AG08396 (cell line): ENCODE measurements at regions not wholly inside any gene's neighbourhood (a gene's known extent, or its start where the extent isn't known, plus 50 kb on each side); places are given as distances from the start of the nearest gene placed in this dataset.

ENCODE experiments used
- DNase-seq: peaks from one replicate; pipeline ENCODE4 v3.0.0; 2012; ENCODE audit warnings: low spot score, mixed read lengths

GRCh38 chr13:78426183-78426582 lies 177.2 kb downstream of the POU4F1 start:
- DNase-seq = no peak

- no peak for DNase-seq
These were observed 182.5 kb downstream of the POU4F1 start for GRCh38 chr13:78420814-78421213.

GRCh38 chr13:78413887-78414553 lies 189.3 kb downstream of the POU4F1 start:
- DNase-seq = no peak

- DNase-seq = no peak
These were observed 192.5 kb downstream of the POU4F1 start for GRCh38 chr13:78410847-78411246.

GRCh38 chr13:78410164-78410563 lies 193.2 kb downstream of the POU4F1 start:
- no peak for DNase-seq

- DNase-seq = no peak
These were observed 194.2 kb downstream of the POU4F1 start for GRCh38 chr13:78409172-78409571.

GRCh38 chr13:78404846-78405360 lies 198.4 kb downstream of the POU4F1 start:
- no peak for DNase-seq

GRCh38 chr13:78402708-78403400 lies 200.5 kb downstream of the POU4F1 start:
- DNase-seq = no peak

GRCh38 chr13:78401873-78402707 lies 201.3 kb downstream of the POU4F1 start:
- DNase-seq = no peak

GRCh38 chr13:78398743-78399410 lies 204.5 kb downstream of the POU4F1 start:
- DNase-seq = no peak

GRCh38 chr13:78393286-78394142 lies 209.8 kb downstream of the POU4F1 start:
- no peak for DNase-seq

GRCh38 chr13:78383899-78384298 lies 219.5 kb downstream of the POU4F1 start:
- no peak for DNase-seq

GRCh38 chr13:78383071-78383484 lies 220.3 kb downstream of the POU4F1 start:
- DNase-seq = no peak

- DNase-seq = no peak
These were observed 220.9 kb downstream of the POU4F1 start for GRCh38 chr13:78382491-78382890.

GRCh38 chr13:78376822-78377221 lies 226.5 kb downstream of the POU4F1 start:
- no peak for DNase-seq

- DNase-seq = no peak
These were observed 227.3 kb downstream of the POU4F1 start for GRCh38 chr13:78376033-78376432.

- no peak for DNase-seq
These were observed 230.8 kb downstream of the POU4F1 start for GRCh38 chr13:78372581-78372980.

- no peak for DNase-seq
These were observed 233.1 kb downstream of the POU4F1 start for GRCh38 chr13:78370231-78370630.

- no peak for DNase-seq
These were observed 238.6 kb downstream of the POU4F1 start for GRCh38 chr13:78364711-78365110.

GRCh38 chr13:78341032-78341431 lies 262.3 kb downstream of the POU4F1 start:
- DNase-seq = no peak

GRCh38 chr13:78339927-78340326 lies 263.4 kb downstream of the POU4F1 start:
- DNase-seq = no peak
